K562 (cell line): ENCODE measurements at regions not wholly inside any gene's neighbourhood (a gene's known extent, or its start where the extent isn't known, plus 50 kb on each side); places are given as distances from the start of the nearest gene placed in this dataset.

Source experiments
- CREM ChIP-seq: IDR thresholded peaks from 2 replicates; pipeline ENCODE4 v1.6.1; 2014; ENCODE audit warnings: antibody characterized with exemption, low read depth
- GABPA ChIP-seq: fragments of 200-800 bp; sonication (Bioruptor generic); conservative IDR thresholded peaks from 2 replicates; pipeline ENCODE4 v1.6.1; 2016; ENCODE audit warnings: low read depth, missing genetic modification characterization, missing compliant biosample characterization
- KLF16 ChIP-seq: IDR thresholded peaks from 2 replicates; pipeline ENCODE4 v1.6.1; 2016; ENCODE audit warnings: antibody characterized with exemption
- MBD2 ChIP-seq: sonication (generic); IDR thresholded peaks from 2 replicates; pipeline ENCODE4 v1.6.1; 2016; ENCODE audit warnings: low read depth, borderline replicate concordance
- POU5F1 ChIP-seq: fragments of 150-350 bp; IDR thresholded peaks from 2 replicates; pipeline ENCODE4 v1.6.1; 2014; ENCODE audit warnings: borderline replicate concordance, low read length, low read depth, mild to moderate bottlenecking; ENCODE audit not compliant: partially characterized antibody
- PRPF4 ChIP-seq: fragments of 200-400 bp; formaldehyde crosslinking; IDR thresholded peaks from one replicate; pipeline ENCODE4 v1.6.1; 2017; ENCODE audit warnings: low read length, low read depth, mild to moderate bottlenecking; ENCODE audit not compliant: insufficient read depth, poor library complexity, severe bottlenecking
- RBM15 ChIP-seq: fragments of 200-400 bp; formaldehyde crosslinking; IDR thresholded peaks from 2 replicates; pipeline ENCODE4 v1.6.1; 2018; ENCODE audit warnings: mild to moderate bottlenecking, low read length, moderate library complexity; ENCODE audit not compliant: insufficient read depth
- SAFB2 ChIP-seq: fragments of 200-400 bp; formaldehyde crosslinking; IDR thresholded peaks from 2 replicates; pipeline ENCODE4 v1.6.1; 2018; ENCODE audit warnings: borderline replicate concordance, low read length, low read depth, moderate library complexity; ENCODE audit not compliant: severe bottlenecking
- SMARCA5 ChIP-seq: fragments of 450-650 bp; IDR thresholded peaks from 2 replicates; pipeline ENCODE4 v1.6.1; 2016
- SRF ChIP-seq, 2 experiments: fragments of 250-450, 450-650 bp in 1 of 2; sonication (Bioruptor Pico) in 1 of 2; sonication (generic) in 1 of 2; formaldehyde crosslinking; IDR thresholded peaks; 2 replicates each; pipeline versions ENCODE4 v1.5.0 to v1.5.1; 2020 to 2022; ENCODE audit warnings: mild to moderate bottlenecking in 1 of 2, missing genetic modification reagents in 1 of 2
- ZBTB40 ChIP-seq, 2 experiments: fragments of 450-650 bp in 1 of 2; sonication (generic) in 1 of 2; formaldehyde crosslinking in 1 of 2; IDR thresholded peaks; 2 replicates each; pipeline versions ENCODE4 v1.7.1 to v1.9.0; 2016 to 2022; ENCODE audit warnings: inconsistent platforms in 1 of 2, mild to moderate bottlenecking in 1 of 2, missing genetic modification reagents in 1 of 2
- ZNF124 ChIP-seq: sonication (generic); formaldehyde crosslinking; IDR thresholded peaks from 2 replicates; pipeline ENCODE4 v1.8.1; 2022; ENCODE audit warnings: missing genetic modification reagents
- ZNF785 ChIP-seq: fragments of 250-450 bp; sonication (Bioruptor Pico); IDR thresholded peaks from 2 replicates; pipeline ENCODE4 v1.4.0; 2020; ENCODE audit warnings: mild to moderate bottlenecking
- ZNF830 ChIP-seq: fragments of 250-450 bp; sonication (Bioruptor Pico); IDR thresholded peaks from 2 replicates; pipeline ENCODE4 v1.5.0; 2021; ENCODE audit warnings: mild to moderate bottlenecking
- TF ChIP-seq, protein P1 (sequence below), 2 experiments: IDR thresholded peaks; 2 replicates each; pipeline ENCODE4 v1.6.1; 2011; ENCODE audit warnings: borderline replicate concordance in 1 of 2, control low read depth in 1 of 2, low read depth in 1 of 2, low read length in 1 of 2, mild to moderate bottlenecking in 1 of 2, mixed read lengths in 1 of 2, moderate library complexity in 1 of 2; ENCODE audit not compliant: insufficient read depth in 1 of 2, insufficient read length in 1 of 2, poor library complexity in 1 of 2, severe bottlenecking in 1 of 2; ENCODE audit errors: extremely low read depth in 1 of 2

DNA sequence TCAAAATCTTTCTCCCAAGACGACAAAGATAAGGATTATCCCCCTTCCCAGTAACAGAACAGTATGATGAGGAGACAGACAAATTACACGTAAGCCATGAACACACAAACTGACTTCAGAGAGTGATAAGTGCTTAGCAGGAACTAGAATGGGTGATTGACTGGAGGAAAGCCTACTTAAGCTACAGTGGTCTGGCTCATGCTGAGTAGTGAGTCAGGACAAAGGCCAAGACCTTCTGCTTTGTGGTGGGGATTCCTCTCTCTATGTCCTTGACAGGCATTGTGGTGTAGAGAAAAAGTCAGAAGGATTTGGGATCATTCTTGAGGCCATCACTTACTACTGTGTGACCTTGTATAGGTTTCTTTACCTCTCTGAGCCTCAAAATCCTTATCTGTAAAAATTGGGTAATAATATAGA, 381.9 kb upstream of the CCL2 start (continued):
- TF ChIP-seq, protein P1, sequence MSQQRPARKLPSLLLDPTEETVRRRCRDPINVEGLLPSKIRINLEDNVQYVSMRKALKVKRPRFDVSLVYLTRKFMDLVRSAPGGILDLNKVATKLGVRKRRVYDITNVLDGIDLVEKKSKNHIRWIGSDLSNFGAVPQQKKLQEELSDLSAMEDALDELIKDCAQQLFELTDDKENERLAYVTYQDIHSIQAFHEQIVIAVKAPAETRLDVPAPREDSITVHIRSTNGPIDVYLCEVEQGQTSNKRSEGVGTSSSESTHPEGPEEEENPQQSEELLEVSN (IDR thresholded peaks at IDR 0.05; ENCODE audit: borderline replicate concordance in 1 of 2, extremely low read depth in 1 of 2, insufficient read depth in 1 of 2, insufficient read length in 1 of 2, low read depth in 1 of 2, low read length in 1 of 2, poor library complexity in 1 of 2, severe bottlenecking in 1 of 2) = no peak
- no peak for TF ChIP-seq ZNF785
- TF ChIP-seq KLF16 = no peak
- no peak for TF ChIP-seq SRF (CRISPR knock-in tag; IDR thresholded peaks at IDR 0.05)
- peak; percentile 86 for TF ChIP-seq SMARCA5
- TF ChIP-seq SAFB2 = no peak
- no peak for TF ChIP-seq GABPA (tag)
- TF ChIP-seq ZNF830 (CRISPR knock-in tag) = no peak
- peak; percentile 56 for TF ChIP-seq CREM
- TF ChIP-seq ZBTB40 (IDR thresholded peaks at IDR 0.05) = no peak
- TF ChIP-seq ZBTB40 (CRISPR knock-in tag; IDR thresholded peaks at IDR 0.05) = no peak
- no peak for TF ChIP-seq POU5F1
- TF ChIP-seq RBM15 = no peak
- no peak for TF ChIP-seq ZNF124 (CRISPR knock-in tag)
- no peak for TF ChIP-seq PRPF4
- 0 out of 2 replicates have a peak, but pooled peaks have one; percentile 47 for TF ChIP-seq MBD2
